ENCODE measurements at regions not wholly inside any gene's neighbourhood (a gene's known extent, or its start where the extent isn't known, plus 50 kb on each side); places are given as distances from the start of the nearest gene placed in this dataset.

DNA sequence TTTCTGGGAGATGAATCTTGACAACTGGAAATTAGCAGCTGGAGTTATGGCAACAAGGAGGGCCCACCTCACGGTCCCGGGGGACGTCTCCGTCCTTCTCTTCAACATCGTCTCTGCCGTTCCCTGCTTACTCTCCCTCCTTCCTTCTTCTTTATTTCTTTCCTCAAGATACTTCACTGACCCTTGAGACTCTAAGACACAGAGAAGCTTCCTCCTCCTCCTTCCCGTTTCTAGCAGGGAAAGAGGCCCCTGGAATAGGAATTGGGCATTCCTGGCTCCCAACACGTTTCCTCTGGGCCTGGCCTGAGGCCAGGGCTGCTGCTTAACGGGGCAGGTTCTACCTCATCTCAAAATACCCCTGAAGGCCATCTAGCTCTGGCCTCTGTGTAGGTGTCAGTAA, 189.9 kb upstream of the GMDS start:
- no peaks in the 10 kb centered on the region for H3K4me1 ChIP-seq
- no peak for ATAC-seq
- DNase-seq: no peak
- TF ChIP-seq, protein P1, sequence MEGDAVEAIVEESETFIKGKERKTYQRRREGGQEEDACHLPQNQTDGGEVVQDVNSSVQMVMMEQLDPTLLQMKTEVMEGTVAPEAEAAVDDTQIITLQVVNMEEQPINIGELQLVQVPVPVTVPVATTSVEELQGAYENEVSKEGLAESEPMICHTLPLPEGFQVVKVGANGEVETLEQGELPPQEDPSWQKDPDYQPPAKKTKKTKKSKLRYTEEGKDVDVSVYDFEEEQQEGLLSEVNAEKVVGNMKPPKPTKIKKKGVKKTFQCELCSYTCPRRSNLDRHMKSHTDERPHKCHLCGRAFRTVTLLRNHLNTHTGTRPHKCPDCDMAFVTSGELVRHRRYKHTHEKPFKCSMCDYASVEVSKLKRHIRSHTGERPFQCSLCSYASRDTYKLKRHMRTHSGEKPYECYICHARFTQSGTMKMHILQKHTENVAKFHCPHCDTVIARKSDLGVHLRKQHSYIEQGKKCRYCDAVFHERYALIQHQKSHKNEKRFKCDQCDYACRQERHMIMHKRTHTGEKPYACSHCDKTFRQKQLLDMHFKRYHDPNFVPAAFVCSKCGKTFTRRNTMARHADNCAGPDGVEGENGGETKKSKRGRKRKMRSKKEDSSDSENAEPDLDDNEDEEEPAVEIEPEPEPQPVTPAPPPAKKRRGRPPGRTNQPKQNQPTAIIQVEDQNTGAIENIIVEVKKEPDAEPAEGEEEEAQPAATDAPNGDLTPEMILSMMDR (IDR thresholded peaks at IDR 0.05): no peak
- intact Hi-C loops (cut with DNase I): no loop called here
- no peak overlapping the region for H3K4me3 ChIP-seq
- no peaks in the 10 kb centered on the region for H3K36me3 ChIP-seq
- H3K27me3 ChIP-seq: no peaks in the 10 kb centered on the region
- no peaks in the 10 kb centered on the region for H3K9me3 ChIP-seq
- no peak overlapping the region for H3K27ac ChIP-seq

DNA sequence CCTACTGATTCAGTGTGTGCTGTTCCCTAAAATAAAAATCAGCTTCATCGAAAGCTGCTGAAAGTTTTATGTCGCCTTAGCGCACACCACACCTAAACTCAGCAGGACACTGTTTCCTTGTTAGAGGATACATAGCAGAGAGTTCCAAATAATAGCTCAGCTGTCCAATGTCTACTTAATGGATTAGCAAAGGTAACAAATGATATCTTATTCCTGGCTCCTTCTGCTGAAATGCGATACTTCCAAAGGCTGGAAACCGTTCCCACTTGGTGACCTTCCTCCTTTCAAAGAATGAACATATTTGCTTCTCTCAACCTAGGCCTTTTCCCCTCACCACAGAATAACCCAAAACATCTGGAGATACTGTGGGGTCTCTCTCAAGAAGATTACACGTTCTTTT, 189.5 kb upstream of the GMDS start:
- DNase-seq (no peak), ATAC-seq (no peak)
- no peaks in the 10 kb centered on the region for H3K9me3 ChIP-seq
- intact Hi-C loops (cut with DNase I): no loop called here
- H3K36me3 ChIP-seq: no peaks in the 10 kb centered on the region
- TF ChIP-seq, protein P1 (IDR thresholded peaks at IDR 0.05): no peak
- no peaks in the 10 kb centered on the region for H3K4me1 ChIP-seq
- H3K27me3 ChIP-seq: no peaks in the 10 kb centered on the region
- H3K27ac ChIP-seq: no peak overlapping the region
- no peak overlapping the region for H3K4me3 ChIP-seq

DNA sequence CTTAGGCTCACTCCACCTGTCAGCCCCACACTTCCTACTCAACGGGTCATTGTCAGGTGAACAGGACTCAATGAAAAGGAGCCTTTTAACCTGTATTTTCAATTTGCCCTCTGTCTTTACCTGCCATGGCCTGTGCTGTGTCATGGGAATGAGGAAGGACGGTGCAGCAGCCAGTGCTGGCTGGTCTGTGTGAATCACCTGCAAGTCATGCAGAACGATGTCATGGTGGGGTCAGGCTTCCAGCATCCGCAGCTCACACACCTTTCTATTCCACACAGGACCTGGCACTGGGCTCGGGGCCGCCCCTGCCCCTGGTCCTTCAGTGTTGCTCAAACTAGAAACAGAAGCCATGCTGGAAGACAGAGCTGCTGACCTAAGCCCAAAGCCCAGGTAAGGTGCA, 188.7 kb upstream of the GMDS start:
- ATAC-seq: no peak

DNA sequence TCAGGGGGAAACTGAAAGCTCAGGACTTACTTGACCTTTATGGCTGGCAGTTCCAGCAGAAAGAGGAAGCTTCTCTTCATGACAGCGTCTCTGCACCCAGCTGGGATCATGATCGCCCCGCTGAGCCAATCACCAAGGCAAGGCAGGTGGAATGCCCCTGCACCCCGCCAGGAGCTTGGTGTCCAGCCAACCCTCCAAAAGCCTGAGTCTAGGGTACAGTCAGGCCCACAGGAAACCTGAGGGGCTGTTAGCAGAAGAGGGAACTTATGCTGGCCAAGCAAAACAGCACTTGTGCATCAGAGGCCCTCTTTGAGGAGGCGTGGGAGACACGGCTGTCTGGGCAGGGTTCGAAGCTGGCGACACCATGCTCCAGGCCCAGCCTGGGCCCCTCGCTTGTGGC, 188.3 kb upstream of the GMDS start:
- Histone ChIP-seq H3K27ac (no peak overlapping the region), H3K9me3 (no peaks in the 10 kb centered on the region), H3K36me3 (no peaks in the 10 kb centered on the region), H3K27me3 (no peaks in the 10 kb centered on the region), H3K4me1 (no peaks in the 10 kb centered on the region), H3K4me3 (no peak overlapping the region)
- ATAC-seq (no peak), DNase-seq (no peak)
- intact Hi-C loops (cut with DNase I): no loop called here
- TF ChIP-seq, protein P1 (IDR thresholded peaks at IDR 0.05): no peak

More for the DNA sequence above, 188.7 kb upstream of the GMDS start:
- H3K27ac ChIP-seq: no peak overlapping the region
- H3K36me3 ChIP-seq: no peaks in the 10 kb centered on the region
- H3K4me1 ChIP-seq: no peaks in the 10 kb centered on the region
- no peak for DNase-seq
- TF ChIP-seq, protein P1 (IDR thresholded peaks at IDR 0.05): no peak
- H3K4me3 ChIP-seq: no peak overlapping the region
- intact Hi-C loops (cut with DNase I): no loop called here
- no peaks in the 10 kb centered on the region for H3K27me3 ChIP-seq
- no peaks in the 10 kb centered on the region for H3K9me3 ChIP-seq

DNA sequence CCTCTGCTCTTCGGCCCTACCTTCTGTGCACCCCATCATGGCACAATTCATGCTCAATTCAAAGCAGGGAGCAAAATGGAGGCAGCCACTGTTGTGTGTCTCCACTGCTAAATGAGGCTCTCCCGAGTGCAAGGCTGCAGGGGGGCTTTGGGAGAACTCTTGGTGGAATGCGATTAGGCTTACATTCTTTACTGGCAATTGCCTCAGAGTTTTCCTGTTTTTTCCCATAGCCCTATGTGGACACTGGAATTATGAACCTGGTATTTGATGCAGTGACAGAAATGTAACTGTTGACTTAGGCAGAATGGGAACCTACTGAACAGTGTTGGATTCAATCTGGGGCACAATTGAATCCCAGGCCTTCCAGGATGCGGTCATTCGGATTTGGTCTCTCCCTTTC, 187.9 kb upstream of the GMDS start:
- TF ChIP-seq, protein P1 (IDR thresholded peaks at IDR 0.05): no peak
- Histone ChIP-seq H3K9me3 (no peaks in the 10 kb centered on the region), H3K4me3 (no peak overlapping the region), H3K27ac (no peak overlapping the region), H3K4me1 (no peaks in the 10 kb centered on the region), H3K36me3 (no peaks in the 10 kb centered on the region), H3K27me3 (no peaks in the 10 kb centered on the region)
- intact Hi-C loops (cut with DNase I): no loop called here
- DNase-seq (no peak), ATAC-seq (no peak)

All from left lung (tissue), 4 donors.